ENCODE measurements at regions not wholly inside any gene's neighbourhood (a gene's known extent, or its start where the extent isn't known, plus 50 kb on each side); places are given as distances from the start of the nearest gene placed in this dataset.
"Not testable (repeated sequence)": the region's sequence is repeated elsewhere in the genome, so short reads cannot be mapped to it uniquely, and the experiment has no call there.

GRCh38 chr18:29359222-29359621 is 1182.3 kb upstream of the CDH2 start:
- TF ChIP-seq, protein P1, sequence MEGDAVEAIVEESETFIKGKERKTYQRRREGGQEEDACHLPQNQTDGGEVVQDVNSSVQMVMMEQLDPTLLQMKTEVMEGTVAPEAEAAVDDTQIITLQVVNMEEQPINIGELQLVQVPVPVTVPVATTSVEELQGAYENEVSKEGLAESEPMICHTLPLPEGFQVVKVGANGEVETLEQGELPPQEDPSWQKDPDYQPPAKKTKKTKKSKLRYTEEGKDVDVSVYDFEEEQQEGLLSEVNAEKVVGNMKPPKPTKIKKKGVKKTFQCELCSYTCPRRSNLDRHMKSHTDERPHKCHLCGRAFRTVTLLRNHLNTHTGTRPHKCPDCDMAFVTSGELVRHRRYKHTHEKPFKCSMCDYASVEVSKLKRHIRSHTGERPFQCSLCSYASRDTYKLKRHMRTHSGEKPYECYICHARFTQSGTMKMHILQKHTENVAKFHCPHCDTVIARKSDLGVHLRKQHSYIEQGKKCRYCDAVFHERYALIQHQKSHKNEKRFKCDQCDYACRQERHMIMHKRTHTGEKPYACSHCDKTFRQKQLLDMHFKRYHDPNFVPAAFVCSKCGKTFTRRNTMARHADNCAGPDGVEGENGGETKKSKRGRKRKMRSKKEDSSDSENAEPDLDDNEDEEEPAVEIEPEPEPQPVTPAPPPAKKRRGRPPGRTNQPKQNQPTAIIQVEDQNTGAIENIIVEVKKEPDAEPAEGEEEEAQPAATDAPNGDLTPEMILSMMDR (IDR thresholded peaks at IDR 0.05): not testable (repeated sequence)
- TF ChIP-seq EP300, POLR2A, POLR2AphosphoS5 (IDR thresholded peaks at IDR 0.05): not testable (repeated sequence)
